Endothelial cell of umbilical vein (primary cell): ENCODE measurements at regions not wholly inside any gene's neighbourhood (a gene's known extent, or its start where the extent isn't known, plus 50 kb on each side); places are given as distances from the start of the nearest gene placed in this dataset.

Source experiments
- BruUV-seq: library from RNA; stranded (reverse); fragments of 400-500 nt; replicated peaks from 2 replicates; lab custom pipeline; 2021; lab: Mats Ljungman, UMichigan
- CTCF ChIA-PET: fragments of 300-600, 350-600 bp; sonication (Branson Sonifier 250); formaldehyde crosslinking; loops from one replicate; lab custom pipeline; 2021; ENCODE audit warnings: antibody characterized with exemption, inconsistent platforms; lab: Charles Lee
- POLR2A ChIA-PET: fragments of 300-600, 350-600 bp; sonication (Branson Sonifier 250); formaldehyde crosslinking; loops from one replicate; lab custom pipeline; 2021; ENCODE audit warnings: antibody characterized with exemption, inconsistent platforms; lab: Charles Lee
- DNase-seq: peaks from one replicate; pipeline ENCODE4 v3.0.0-alpha.2; 2011; ENCODE audit warnings: low read depth, low spot score
- FAIRE-seq: peaks from 2 replicates; lab custom pipeline; 2011; peaks lifted over from hg19 to GRCh38; lab: Jason Lieb, UNC
- H2AFZ ChIP-seq: 2 replicates; pipeline ENCODE4 v1.6.0; 2012; ENCODE audit warnings: low read depth, low read length, control low read depth, inconsistent platforms
- H3K27ac ChIP-seq: 2 replicates; pipeline ENCODE4 v1.5.1; 2011; ENCODE audit warnings: low read depth, mild to moderate bottlenecking, control low read depth, low read length, moderate library complexity; ENCODE audit not compliant: insufficient read depth
- H3K27me3 ChIP-seq, 2 experiments: 2 replicates each; pipeline versions ENCODE4 v1.6.0 to v1.6.1; 2011; ENCODE audit warnings: low read length in 2 of 2, mixed read lengths in 1 of 2; ENCODE audit not compliant: control insufficient read depth in 2 of 2, insufficient read depth in 2 of 2
- H3K36me3 ChIP-seq, 2 experiments: 2 replicates in 1 of 2; 3 replicates in 1 of 2; pipeline ENCODE4 v1.5.1; 2011; ENCODE audit warnings: low read length in 2 of 2, mild to moderate bottlenecking in 1 of 2, moderate library complexity in 1 of 2; ENCODE audit not compliant: control insufficient read depth in 2 of 2, insufficient read depth in 2 of 2; ENCODE audit errors: extremely low read depth in 1 of 2
- H3K4me1 ChIP-seq: 3 replicates; pipeline ENCODE4 v1.5.1; 2011; ENCODE audit warnings: mild to moderate bottlenecking, low read length; ENCODE audit not compliant: control insufficient read depth, insufficient read depth; ENCODE audit errors: extremely low read depth
- H3K4me2 ChIP-seq: 2 replicates; pipeline ENCODE4 v1.6.1; 2011; ENCODE audit warnings: low read length, control low read depth, mixed read lengths; ENCODE audit not compliant: insufficient read depth
- H3K4me3 ChIP-seq, 3 experiments: fragments of 200-600 bp in 1 of 3; sonication (generic), shearing (Covaris generic) in 1 of 3; replicated peaks in 1 of 3; 2 replicates each; pipeline ENCODE4 v1.5.1; 2011 to 2016; ENCODE audit warnings: control low read depth in 3 of 3, low read length in 3 of 3, mild to moderate bottlenecking in 2 of 3, inconsistent platforms in 1 of 3, low read depth in 1 of 3, moderate library complexity in 1 of 3; ENCODE audit not compliant: insufficient read depth in 1 of 3
- H3K79me2 ChIP-seq: 2 replicates; pipeline ENCODE4 v1.6.0; 2012; ENCODE audit warnings: low read length, inconsistent platforms; ENCODE audit not compliant: control insufficient read depth, insufficient read depth
- H3K9ac ChIP-seq: replicated peaks from 2 replicates; pipeline ENCODE3; 2011; ENCODE audit warnings: low read length, control low read depth; ENCODE audit not compliant: insufficient read depth; ENCODE audit errors: extremely low read depth
- H3K9me1 ChIP-seq: replicated peaks from 3 replicates; pipeline ENCODE4 v1.6.0; 2011; ENCODE audit warnings: mild to moderate bottlenecking, low read length; ENCODE audit not compliant: control insufficient read depth, insufficient read depth; ENCODE audit errors: extremely low read depth
- H3K9me3 ChIP-seq: replicated peaks from 2 replicates; pipeline ENCODE4 v1.5.1; 2012; ENCODE audit warnings: low read length, inconsistent platforms; ENCODE audit not compliant: control insufficient read depth, insufficient read depth
- H4K20me1 ChIP-seq: replicated peaks from 2 replicates; pipeline ENCODE3; 2011; ENCODE audit warnings: mild to moderate bottlenecking, low read length; ENCODE audit not compliant: control insufficient read depth, insufficient read depth; ENCODE audit errors: extremely low read depth
- CTCF ChIP-seq, 2 donors: IDR thresholded peaks; 1 replicate in 1 of 2; 2 replicates in 1 of 2; pipeline ENCODE4 v1.5.1; 2011; ENCODE audit warnings: low read length in 2 of 2, mild to moderate bottlenecking in 2 of 2, moderate library complexity in 2 of 2, control low read depth in 1 of 2, inconsistent platforms in 1 of 2, low read depth in 1 of 2; ENCODE audit not compliant: insufficient read depth in 1 of 2; ENCODE audit errors: extremely low read depth in 1 of 2
- EZH2 ChIP-seq: IDR thresholded peaks from 2 replicates; pipeline ENCODE4 v1.6.1; 2012; ENCODE audit warnings: borderline replicate concordance, low read depth, mild to moderate bottlenecking, moderate library complexity, low read length, inconsistent platforms; ENCODE audit not compliant: severe bottlenecking
- FOS ChIP-seq: IDR thresholded peaks from 2 replicates; pipeline ENCODE4 v1.6.1; 2011; ENCODE audit warnings: mild to moderate bottlenecking, low read length, moderate library complexity, borderline replicate concordance; ENCODE audit not compliant: insufficient read depth
- GATA2 ChIP-seq: IDR thresholded peaks from 2 replicates; pipeline ENCODE4 v1.7.0; 2011; ENCODE audit warnings: low read depth, mild to moderate bottlenecking, moderate library complexity, mixed read lengths, low read length; ENCODE audit not compliant: insufficient read length, insufficient read depth
- MAX ChIP-seq: IDR thresholded peaks from 2 replicates; pipeline ENCODE4 v1.6.1; 2011; ENCODE audit not compliant: insufficient read depth, insufficient read length
- POLR2A ChIP-seq: IDR thresholded peaks from 2 replicates; pipeline ENCODE4 v1.6.1; 2012; ENCODE audit warnings: low read depth, mild to moderate bottlenecking, control low read depth, low read length
- POLR2AphosphoS5 ChIP-seq: IDR thresholded peaks from 2 replicates; pipeline ENCODE4 v1.6.1; 2012; ENCODE audit warnings: low read depth, mild to moderate bottlenecking, control low read depth, low read length, moderate library complexity; ENCODE audit not compliant: insufficient read depth
- dilution Hi-C: fragments of 300-500 bp; cut with MboI; formaldehyde crosslinking; loops from one replicate; pipeline ENCODE4 v1.15.0; 2019; ENCODE audit warnings: low sequenced_read_pairs; ENCODE audit not compliant: extremely low pct_ligation_motif_present
- intact Hi-C: fragments of 100-400 bp; cut with micrococcal nuclease; formaldehyde crosslinking; loops from one replicate; pipeline ENCODE4 v1.10.0; 2022

GRCh38 chr2:82412021-82412420 is 2047.1 kb downstream of the SUCLG1 start:
- H3K9ac ChIP-seq: no peak overlapping the region
- H3K9me1 ChIP-seq: no peaks in the 10 kb centered on the region
- H3K79me2 ChIP-seq: no peaks in the 10 kb centered on the region
- H3K27ac ChIP-seq: no peak overlapping the region
- no peak overlapping the region for H3K4me2 ChIP-seq
- FAIRE-seq (no peak), DNase-seq (no peak)
- no peaks in the 10 kb centered on the region for H4K20me1 ChIP-seq
- intact Hi-C loops: loop anchor here (10.0 kb wide), 1 partner anchor 783 kb away; no protein-coding TSS in a partner anchor
- H3K9me3 ChIP-seq: no peaks in the 10 kb centered on the region
- BruUV-seq: no TSS peak
- no peaks in the 10 kb centered on the region for H3K36me3 ChIP-seq
- ChIA-PET CTCF (no interaction called here), POLR2A (no interaction called here)
- H3K27me3 ChIP-seq: no peaks in the 10 kb centered on the region
- H3K4me1 ChIP-seq: peaks cover 5% of the 10 kb centered on the region
- dilution Hi-C loops: no loop called here
- no peak overlapping the region for H3K4me3 ChIP-seq
- TF ChIP-seq EZH2 (no peak), CTCF (IDR thresholded peaks at IDR 0.05; ENCODE audit: extremely low read depth in 1 of 2, insufficient read depth in 1 of 2, low read depth in 1 of 2, low read length in 2 of 2) (no peak), GATA2 (no peak), POLR2AphosphoS5 (no peak), POLR2A (no peak), MAX (no peak), FOS (no peak)
- no peak overlapping the region for H2AFZ ChIP-seq
